Activated CD8-positive, alpha-beta memory T cell treated with anti-CD3 and anti-CD28 coated beads, Interleukin-2, amount 50 U/mL, for 1 hour (primary cell): ENCODE measurements at regions not wholly inside any gene's neighbourhood (a gene's known extent, or its start where the extent isn't known, plus 50 kb on each side); places are given as distances from the start of the nearest gene placed in this dataset.

ENCODE experiments used
- DNase-seq: peaks from one replicate; pipeline ENCODE4 v3.0.0-alpha.2; 2020; ENCODE audit errors: extremely low read depth

- DNase-seq = no peak
Measured at GRCh38 chr5:174410716-174411478, 313.5 kb upstream of the MSX2 start.

- DNase-seq = no peak
Measured at GRCh38 chr5:174411479-174411819, 312.9 kb upstream of the MSX2 start.

- no peak for DNase-seq
Measured at GRCh38 chr5:174412374-174412773, 312.0 kb upstream of the MSX2 start.

- DNase-seq = no peak
Measured at GRCh38 chr5:174412941-174413340, 311.4 kb upstream of the MSX2 start.

- DNase-seq = no peak
Measured at GRCh38 chr5:174413567-174414314, 310.6 kb upstream of the MSX2 start.

GRCh38 chr5:174414315-174414710, 310.1 kb upstream of the MSX2 start:
- no peak for DNase-seq

GRCh38 chr5:174418809-174419539, 305.4 kb upstream of the MSX2 start:
- no peak for DNase-seq

- peak; percentile 11 for DNase-seq
Measured at GRCh38 chr5:174419540-174420132, 304.7 kb upstream of the MSX2 start.

- no peak for DNase-seq
Measured at GRCh38 chr5:174420651-174421407, 303.6 kb upstream of the MSX2 start.

GRCh38 chr5:174421408-174421805, 303.0 kb upstream of the MSX2 start:
- DNase-seq = no peak

- DNase-seq = no peak
Measured at GRCh38 chr5:174423558-174423957, 300.8 kb upstream of the MSX2 start.

- DNase-seq = no peak
Measured at GRCh38 chr5:174424219-174425053, 299.9 kb upstream of the MSX2 start.

- DNase-seq = no peak
Measured at GRCh38 chr5:174425271-174425963, 299.0 kb upstream of the MSX2 start.

- no peak for DNase-seq
Measured at GRCh38 chr5:174425964-174426290, 298.5 kb upstream of the MSX2 start.

- DNase-seq = no peak
Measured at GRCh38 chr5:174426388-174426787, 298.0 kb upstream of the MSX2 start.

- no peak for DNase-seq
Measured at GRCh38 chr5:174426851-174427250, 297.5 kb upstream of the MSX2 start.

- no peak for DNase-seq
Measured at GRCh38 chr5:174427304-174427703, 297.1 kb upstream of the MSX2 start.

GRCh38 chr5:174428895-174429294, 295.5 kb upstream of the MSX2 start:
- no peak for DNase-seq

- DNase-seq = no peak
Measured at GRCh38 chr5:174430940-174431339, 293.4 kb upstream of the MSX2 start.

- DNase-seq = no peak
Measured at GRCh38 chr5:174431504-174431903, 292.9 kb upstream of the MSX2 start.
